HEK293 (cell line): ENCODE measurements at regions not wholly inside any gene's neighbourhood (a gene's known extent, or its start where the extent isn't known, plus 50 kb on each side); places are given as distances from the start of the nearest gene placed in this dataset.
"Not testable (repeated sequence)": the region's sequence is repeated elsewhere in the genome, so short reads cannot be mapped to it uniquely, and the experiment has no call there.

ENCODE experiments used
- CTCF ChIA-PET: fragments of 350-600 bp; formaldehyde crosslinking; extraction: SDS; loops from one replicate; lab custom pipeline; 2021; ENCODE audit warnings: antibody characterized with exemption; lab: Yijun Ruan, JAX
- POLR2A ChIA-PET: fragments of 300-600 bp; formaldehyde crosslinking; extraction: SDS; loops from one replicate; lab custom pipeline; 2020; ENCODE audit warnings: antibody characterized with exemption, inconsistent platforms; lab: Yijun Ruan, JAX
- H3K27ac ChIP-seq: fragments of 200-500 bp; sonication (Bioruptor generic); 2 replicates; pipeline ENCODE4 v1.5.1; 2014; ENCODE audit warnings: low read depth, low read length, control low read depth, inconsistent platforms; ENCODE audit errors: extremely low read depth
- H3K36me3 ChIP-seq, 2 experiments: fragments of 200-500 bp in 1 of 2; sonication (Bioruptor generic) in 1 of 2; 1 replicate in 1 of 2; 2 replicates in 1 of 2; pipeline ENCODE4 v1.5.1; 2014 to 2017; ENCODE audit warnings: inconsistent platforms in 2 of 2, low read length in 2 of 2; ENCODE audit not compliant: control insufficient read depth in 2 of 2, insufficient read depth in 1 of 2
- H3K4me1 ChIP-seq: fragments of 200-500 bp; sonication (Bioruptor generic); 2 replicates; pipeline ENCODE4 v1.5.1; 2014; ENCODE audit warnings: mild to moderate bottlenecking, low read length, inconsistent platforms; ENCODE audit not compliant: control insufficient read depth, insufficient read depth
- H3K4me3 ChIP-seq: 2 replicates; pipeline ENCODE4 v1.5.1; 2011; ENCODE audit warnings: low read depth, mild to moderate bottlenecking, control low read depth, low read length, moderate library complexity
- H3K9me3 ChIP-seq: fragments of 200-500 bp; sonication (Bioruptor generic); 2 replicates; pipeline ENCODE4 v1.5.1; 2014; ENCODE audit warnings: low read depth, low read length, inconsistent platforms; ENCODE audit not compliant: control insufficient read depth, insufficient read depth
- HOXD13 ChIP-seq: sonication (generic); formaldehyde crosslinking; IDR thresholded peaks from 2 replicates; pipeline ENCODE4 v1.8.0; 2022; ENCODE audit warnings: missing genetic modification reagents, borderline replicate concordance
- PRDM10 ChIP-seq: fragments of 450-650 bp; formaldehyde crosslinking; IDR thresholded peaks from 2 replicates; pipeline ENCODE4 v1.5.1; 2016; ENCODE audit warnings: missing biosample characterization, missing genetic modification characterization
- SP2 ChIP-seq: fragments of 450-650 bp; formaldehyde crosslinking; IDR thresholded peaks from 2 replicates; pipeline ENCODE4 v1.5.1; 2016; ENCODE audit warnings: missing biosample characterization, missing genetic modification characterization
- YY2 ChIP-seq: fragments of 450-650 bp; formaldehyde crosslinking; IDR thresholded peaks from 2 replicates; pipeline ENCODE4 v1.5.1; 2016; ENCODE audit warnings: missing biosample characterization, missing genetic modification characterization
- ZBTB10 ChIP-seq: fragments of 450-650 bp; formaldehyde crosslinking; IDR thresholded peaks from 2 replicates; pipeline ENCODE4 v1.5.1; 2016; ENCODE audit warnings: missing biosample characterization, missing genetic modification characterization
- ZEB2 ChIP-seq: fragments of 450-650 bp; formaldehyde crosslinking; IDR thresholded peaks from 2 replicates; pipeline ENCODE4 v1.5.1; 2016; ENCODE audit warnings: missing biosample characterization, missing genetic modification characterization
- ZNF140 ChIP-seq: fragments of 450-650 bp; formaldehyde crosslinking; IDR thresholded peaks from 2 replicates; pipeline ENCODE4 v1.5.1; 2016; ENCODE audit warnings: missing biosample characterization, missing genetic modification characterization
- ZNF169 ChIP-seq: fragments of 450-650 bp; formaldehyde crosslinking; IDR thresholded peaks from 2 replicates; pipeline ENCODE4 v1.5.1; 2016; ENCODE audit warnings: missing biosample characterization, missing genetic modification characterization
- ZNF274 ChIP-seq, 2 experiments: fragments of 200-500 bp in 1 of 2; fragments of 450-650 bp in 1 of 2; sonication (Bioruptor generic) in 1 of 2; formaldehyde crosslinking in 1 of 2; IDR thresholded peaks; 2 replicates each; pipeline versions ENCODE4 v1.5.1 to v1.6.1; 2014 to 2016; ENCODE audit warnings: borderline replicate concordance in 1 of 2, inconsistent platforms in 1 of 2, low read length in 1 of 2, missing biosample characterization in 1 of 2, missing genetic modification characterization in 1 of 2
- ZNF292 ChIP-seq: fragments of 450-650 bp; formaldehyde crosslinking; IDR thresholded peaks from 2 replicates; pipeline ENCODE4 v1.5.1; 2016; ENCODE audit warnings: low read depth, missing biosample characterization, missing genetic modification characterization, borderline replicate concordance
- ZNF302 ChIP-seq: fragments of 450-650 bp; formaldehyde crosslinking; IDR thresholded peaks from 2 replicates; pipeline ENCODE4 v1.5.1; 2016; ENCODE audit warnings: missing biosample characterization, missing genetic modification characterization, low read depth
- ZNF449 ChIP-seq: fragments of 450-650 bp; formaldehyde crosslinking; IDR thresholded peaks from 2 replicates; pipeline ENCODE4 v1.5.1; 2017; ENCODE audit warnings: missing biosample characterization, mild to moderate bottlenecking, missing genetic modification characterization, moderate library complexity
- ZNF473 ChIP-seq: fragments of 450-650 bp; formaldehyde crosslinking; IDR thresholded peaks from 2 replicates; pipeline ENCODE4 v1.5.1; 2017; ENCODE audit warnings: missing biosample characterization, missing genetic modification characterization
- ZNF555 ChIP-seq: fragments of 450-650 bp; formaldehyde crosslinking; conservative IDR thresholded peaks from 2 replicates; pipeline ENCODE4 v1.5.1; 2017; ENCODE audit warnings: missing biosample characterization, mild to moderate bottlenecking, missing genetic modification characterization, inconsistent platforms
- ZNF76 ChIP-seq: fragments of 450-650 bp; formaldehyde crosslinking; IDR thresholded peaks from 2 replicates; pipeline ENCODE4; 2016; ENCODE audit warnings: low read depth, missing biosample characterization, missing genetic modification characterization, borderline replicate concordance
- ZSCAN4 ChIP-seq: fragments of 450-650 bp; formaldehyde crosslinking; IDR thresholded peaks from 2 replicates; pipeline ENCODE4 v1.5.1; 2017; ENCODE audit warnings: missing biosample characterization, missing genetic modification characterization
- ZXDB ChIP-seq: fragments of 450-650 bp; formaldehyde crosslinking; IDR thresholded peaks from 2 replicates; pipeline ENCODE4 v1.5.1; 2016; ENCODE audit warnings: missing biosample characterization, missing genetic modification characterization

GRCh38 chr13:65202845-65203244 lies 2027.3 kb downstream of the PCDH9 start:
- POLR2A ChIA-PET, result not testable (repeated sequence)

GRCh38 chr13:65188721-65189120 lies 2041.4 kb downstream of the PCDH9 start:
- no peaks in the 10 kb centered on the region for H3K4me1 ChIP-seq
- no peak overlapping the region for H3K4me3 ChIP-seq
- ChIA-PET CTCF (no interaction called here), POLR2A (no interaction called here)
- no peaks in the 10 kb centered on the region for H3K36me3 ChIP-seq
- H3K9me3 ChIP-seq, result no peaks in the 10 kb centered on the region
- H3K27ac ChIP-seq, result no peak overlapping the region
- TF ChIP-seq ZNF302 (tag by site-specific recombination), result no peak
- TF ChIP-seq ZEB2 (tag by site-specific recombination), result no peak
- TF ChIP-seq ZNF292 (tag by site-specific recombination), result no peak
- TF ChIP-seq ZNF169 (tag by site-specific recombination), result no peak
- no peak for TF ChIP-seq HOXD13 (CRISPR knock-in tag)
- TF ChIP-seq ZNF140 (tag by site-specific recombination), result no peak
- no peak for TF ChIP-seq ZNF449 (tag by site-specific recombination)
- TF ChIP-seq SP2, result no peak
- TF ChIP-seq ZNF274 (IDR thresholded peaks at IDR 0.05; ENCODE audit: low read length), result no peak
- no peak for TF ChIP-seq ZNF274 (tag by site-specific recombination; IDR thresholded peaks at IDR 0.05; ENCODE audit: borderline replicate concordance)
- TF ChIP-seq ZNF555 (tag by site-specific recombination), result no peak
- no peak for TF ChIP-seq ZNF473 (tag by site-specific recombination)
- no peak for TF ChIP-seq ZXDB (tag by site-specific recombination)
- TF ChIP-seq ZNF76 (tag by site-specific recombination), result no peak
- TF ChIP-seq PRDM10 (tag by site-specific recombination), result no peak
- TF ChIP-seq ZSCAN4 (tag by site-specific recombination), result no peak
- TF ChIP-seq YY2 (tag by site-specific recombination), result no peak
- no peak for TF ChIP-seq ZBTB10 (tag by site-specific recombination)

More at GRCh38 chr13:65202845-65203244, 2027.3 kb downstream of the PCDH9 start:
- not testable (repeated sequence) for H3K36me3 ChIP-seq, H3K9me3 ChIP-seq, H3K4me3 ChIP-seq, H3K4me1 ChIP-seq, H3K27ac ChIP-seq
- CTCF ChIA-PET, result interaction anchor here (0.6 kb wide), 1 partner anchor 427 kb away, joined by 3 read pairs; no protein-coding TSS in a partner anchor
